PC-3 (cell line): ENCODE measurements at regions not wholly inside any gene's neighbourhood (a gene's known extent, or its start where the extent isn't known, plus 50 kb on each side); places are given as distances from the start of the nearest gene placed in this dataset.

Experiments used
- EZH2 ChIP-seq: fragments of 300-600 bp; sonication (generic); IDR thresholded peaks from one replicate; pipeline ENCODE4 v1.6.1; 2017; ENCODE audit warnings: antibody characterized with exemption, mild to moderate bottlenecking, low read length; ENCODE audit not compliant: unreplicated experiment
- EZH2phosphoT487 ChIP-seq: fragments of 300-600 bp; sonication (generic); IDR thresholded peaks from 2 replicates; pipeline ENCODE4 v1.6.1; 2018; ENCODE audit warnings: mild to moderate bottlenecking, antibody characterized with exemption, low read length, borderline replicate concordance
- TF ChIP-seq, protein P1 (sequence below): fragments of 300-600 bp; sonication (generic); conservative IDR thresholded peaks from 2 replicates; pipeline ENCODE4 v1.5.1; 2017; ENCODE audit warnings: antibody characterized with exemption, low read depth, mild to moderate bottlenecking, low read length

DNA sequence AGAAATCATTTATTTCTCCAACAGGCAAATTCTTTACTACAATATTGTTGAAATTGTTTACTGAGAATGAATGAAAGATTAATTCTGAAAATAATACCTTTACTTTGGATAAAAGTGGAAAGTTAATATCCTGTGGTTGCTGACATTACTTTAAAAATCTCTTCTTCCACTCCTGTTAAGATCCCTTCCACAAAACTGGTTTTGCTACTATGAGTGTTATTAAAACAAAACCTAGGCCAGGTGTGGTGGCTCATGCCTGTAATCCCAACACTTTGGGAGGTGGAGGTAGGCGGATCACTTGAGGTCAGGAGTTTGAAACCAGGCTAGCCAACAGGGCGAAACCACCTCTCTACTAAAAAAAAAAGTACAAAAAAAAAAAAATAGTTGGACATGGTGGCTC is 123.9 kb upstream of the CCDC150 start:
- TF ChIP-seq, protein P1, sequence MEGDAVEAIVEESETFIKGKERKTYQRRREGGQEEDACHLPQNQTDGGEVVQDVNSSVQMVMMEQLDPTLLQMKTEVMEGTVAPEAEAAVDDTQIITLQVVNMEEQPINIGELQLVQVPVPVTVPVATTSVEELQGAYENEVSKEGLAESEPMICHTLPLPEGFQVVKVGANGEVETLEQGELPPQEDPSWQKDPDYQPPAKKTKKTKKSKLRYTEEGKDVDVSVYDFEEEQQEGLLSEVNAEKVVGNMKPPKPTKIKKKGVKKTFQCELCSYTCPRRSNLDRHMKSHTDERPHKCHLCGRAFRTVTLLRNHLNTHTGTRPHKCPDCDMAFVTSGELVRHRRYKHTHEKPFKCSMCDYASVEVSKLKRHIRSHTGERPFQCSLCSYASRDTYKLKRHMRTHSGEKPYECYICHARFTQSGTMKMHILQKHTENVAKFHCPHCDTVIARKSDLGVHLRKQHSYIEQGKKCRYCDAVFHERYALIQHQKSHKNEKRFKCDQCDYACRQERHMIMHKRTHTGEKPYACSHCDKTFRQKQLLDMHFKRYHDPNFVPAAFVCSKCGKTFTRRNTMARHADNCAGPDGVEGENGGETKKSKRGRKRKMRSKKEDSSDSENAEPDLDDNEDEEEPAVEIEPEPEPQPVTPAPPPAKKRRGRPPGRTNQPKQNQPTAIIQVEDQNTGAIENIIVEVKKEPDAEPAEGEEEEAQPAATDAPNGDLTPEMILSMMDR, result no peak
- TF ChIP-seq EZH2 (no peak), EZH2phosphoT487 (no peak)
